B cell (primary cell): ENCODE measurements at regions not wholly inside any gene's neighbourhood (a gene's known extent, or its start where the extent isn't known, plus 50 kb on each side); places are given as distances from the start of the nearest gene placed in this dataset.

Experiments used
- EZH2 ChIP-seq: IDR thresholded peaks from 2 replicates; pipeline ENCODE4 v1.6.1; 2012; ENCODE audit warnings: borderline replicate concordance, low read depth, mild to moderate bottlenecking, moderate library complexity, low read length; ENCODE audit not compliant: insufficient read depth, poor library complexity, severe bottlenecking
- TF ChIP-seq, protein P1 (sequence below): fragments of 200-600 bp; IDR thresholded peaks from one replicate; pipeline ENCODE4 v1.8.0; 2022; ENCODE audit warnings: antibody characterized with exemption, mild to moderate bottlenecking

DNA sequence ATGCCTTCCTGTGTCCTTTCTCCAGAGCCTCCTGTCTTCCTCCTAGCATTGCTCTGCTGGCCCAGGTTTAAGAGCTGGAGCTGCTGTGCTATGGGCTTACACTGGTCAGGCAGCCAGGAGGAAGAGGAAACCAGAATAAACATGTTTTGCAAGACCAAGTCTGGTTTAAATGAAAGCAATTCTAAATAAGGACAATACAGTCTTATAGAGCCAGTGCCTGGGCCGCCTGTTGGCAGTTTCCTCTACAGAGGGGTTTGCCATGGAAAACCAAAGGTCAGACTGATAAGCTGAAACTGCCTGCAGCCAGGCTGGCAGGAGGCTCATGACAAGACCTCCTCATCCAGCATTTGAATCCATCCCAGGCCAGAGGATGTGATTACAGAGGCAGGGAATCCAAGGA lies 92.9 kb upstream of the FGGY start:
- TF ChIP-seq, protein P1, sequence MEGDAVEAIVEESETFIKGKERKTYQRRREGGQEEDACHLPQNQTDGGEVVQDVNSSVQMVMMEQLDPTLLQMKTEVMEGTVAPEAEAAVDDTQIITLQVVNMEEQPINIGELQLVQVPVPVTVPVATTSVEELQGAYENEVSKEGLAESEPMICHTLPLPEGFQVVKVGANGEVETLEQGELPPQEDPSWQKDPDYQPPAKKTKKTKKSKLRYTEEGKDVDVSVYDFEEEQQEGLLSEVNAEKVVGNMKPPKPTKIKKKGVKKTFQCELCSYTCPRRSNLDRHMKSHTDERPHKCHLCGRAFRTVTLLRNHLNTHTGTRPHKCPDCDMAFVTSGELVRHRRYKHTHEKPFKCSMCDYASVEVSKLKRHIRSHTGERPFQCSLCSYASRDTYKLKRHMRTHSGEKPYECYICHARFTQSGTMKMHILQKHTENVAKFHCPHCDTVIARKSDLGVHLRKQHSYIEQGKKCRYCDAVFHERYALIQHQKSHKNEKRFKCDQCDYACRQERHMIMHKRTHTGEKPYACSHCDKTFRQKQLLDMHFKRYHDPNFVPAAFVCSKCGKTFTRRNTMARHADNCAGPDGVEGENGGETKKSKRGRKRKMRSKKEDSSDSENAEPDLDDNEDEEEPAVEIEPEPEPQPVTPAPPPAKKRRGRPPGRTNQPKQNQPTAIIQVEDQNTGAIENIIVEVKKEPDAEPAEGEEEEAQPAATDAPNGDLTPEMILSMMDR: no peak
- no peak for TF ChIP-seq EZH2
